ENCODE measurements at regions not wholly inside any gene's neighbourhood (a gene's known extent, or its start where the extent isn't known, plus 50 kb on each side); places are given as distances from the start of the nearest gene placed in this dataset.
"Not testable (repeated sequence)": the region's sequence is repeated elsewhere in the genome, so short reads cannot be mapped to it uniquely, and the experiment has no call there.

DNA sequence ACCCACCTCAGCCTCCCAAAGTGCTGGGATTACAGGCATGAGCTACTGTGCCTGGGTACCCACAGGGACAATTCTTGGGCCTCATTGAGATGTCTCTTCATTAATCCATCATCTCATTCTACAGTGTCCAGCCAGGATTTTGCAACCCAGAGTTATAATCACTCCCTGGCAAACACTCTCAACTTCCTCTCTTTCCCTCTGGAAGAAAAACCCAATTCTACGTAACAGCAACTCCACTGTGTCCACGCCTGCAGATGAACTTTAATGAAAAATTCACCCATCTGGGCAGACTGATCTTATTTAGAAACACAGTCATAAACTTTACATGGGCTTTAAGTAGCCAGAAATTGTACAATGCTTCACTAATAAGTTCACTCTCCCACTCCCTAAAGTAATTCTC, 90.1 kb upstream of the ABCC4 start:
- no peak for DNase-seq

- no peak for DNase-seq
These were observed 90.5 kb upstream of the ABCC4 start for GRCh38 chr13:95391785-95392184.

DNA sequence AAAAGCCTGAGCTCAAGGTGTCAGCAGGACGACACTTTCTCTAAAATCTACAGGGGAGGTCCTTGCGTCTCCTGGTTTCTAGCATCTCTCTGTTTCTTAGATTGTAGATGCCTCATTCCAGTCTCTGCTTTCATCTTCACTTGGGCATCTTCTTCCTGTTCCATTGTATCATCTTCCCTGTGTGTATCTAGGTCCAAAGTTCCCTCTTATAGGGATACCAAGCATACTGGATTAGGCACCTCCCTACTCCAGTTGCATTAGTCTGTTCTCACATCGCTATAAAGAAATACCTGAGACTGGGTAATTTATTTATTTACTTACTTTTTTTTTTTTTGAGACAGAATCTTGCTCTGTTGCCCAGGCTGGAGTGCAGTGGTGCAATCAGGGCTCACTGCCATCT, 91.3 kb upstream of the ABCC4 start:
- DNase-seq, result no peak

DNA sequence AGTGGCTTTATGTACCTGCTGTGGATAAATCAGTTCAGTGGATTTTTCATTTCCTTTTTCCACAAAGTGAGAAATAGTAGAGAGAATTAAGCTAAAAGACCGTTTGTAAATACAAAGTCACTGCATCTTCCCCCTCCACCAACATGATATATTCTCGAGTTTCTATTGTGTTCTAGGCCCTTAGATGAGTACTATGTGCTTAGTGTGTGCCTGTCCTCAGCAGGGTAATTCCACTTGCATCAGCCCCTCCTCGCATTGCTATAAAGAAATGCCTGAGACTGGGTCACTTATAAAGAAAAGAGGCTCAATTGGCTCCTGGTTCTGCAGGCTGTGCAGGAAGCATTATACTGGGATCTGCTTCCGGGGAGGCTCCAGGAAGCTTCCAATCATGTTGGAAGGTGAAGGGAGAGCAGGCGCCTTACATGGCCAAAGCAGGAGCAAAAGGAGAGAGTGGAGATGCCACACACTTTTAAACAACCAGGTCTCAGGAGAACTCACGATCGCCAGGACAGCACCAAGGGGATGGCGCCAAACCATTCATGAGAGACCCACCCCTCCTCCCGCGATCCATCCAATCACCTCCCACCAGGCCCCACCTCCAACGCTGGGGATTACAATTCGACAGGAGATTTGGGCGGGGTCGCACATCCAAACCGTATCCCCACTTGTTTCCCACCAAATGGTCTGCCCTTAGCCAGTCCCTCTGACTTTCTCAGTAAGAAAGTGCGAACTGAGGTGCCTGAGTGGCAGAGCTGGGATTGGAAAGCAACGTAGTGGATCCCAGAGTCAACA, 102.3 kb upstream of the ABCC4 start:
- DNase-seq, result no peak

GRCh38 chr13:95404141-95404882, 103.1 kb upstream of the ABCC4 start:
- peak; percentile 86 for DNase-seq

DNA sequence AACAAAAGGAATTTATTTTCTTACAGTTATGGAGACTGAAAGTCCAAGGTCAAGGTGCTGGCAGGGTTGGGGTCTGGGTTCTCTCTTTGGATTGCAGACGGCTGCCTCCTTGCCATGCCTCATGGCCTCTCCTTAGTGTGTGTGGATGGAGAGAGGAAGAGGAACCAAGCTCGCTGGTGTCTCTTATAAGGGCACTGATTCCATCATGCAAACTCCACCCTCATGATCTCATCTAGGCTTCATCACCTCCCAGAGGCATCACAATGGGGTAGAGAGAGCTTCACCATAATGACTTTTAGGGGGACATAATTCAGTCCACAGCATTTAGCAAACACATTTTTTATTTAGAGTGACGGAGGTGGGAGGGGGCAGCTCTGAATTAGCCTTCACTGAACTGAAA, 104.9 kb upstream of the ABCC4 start:
- no peak for DNase-seq

GRCh38 chr13:95411428-95412040, 110.3 kb upstream of the ABCC4 start:
- no peak for DNase-seq

DNA sequence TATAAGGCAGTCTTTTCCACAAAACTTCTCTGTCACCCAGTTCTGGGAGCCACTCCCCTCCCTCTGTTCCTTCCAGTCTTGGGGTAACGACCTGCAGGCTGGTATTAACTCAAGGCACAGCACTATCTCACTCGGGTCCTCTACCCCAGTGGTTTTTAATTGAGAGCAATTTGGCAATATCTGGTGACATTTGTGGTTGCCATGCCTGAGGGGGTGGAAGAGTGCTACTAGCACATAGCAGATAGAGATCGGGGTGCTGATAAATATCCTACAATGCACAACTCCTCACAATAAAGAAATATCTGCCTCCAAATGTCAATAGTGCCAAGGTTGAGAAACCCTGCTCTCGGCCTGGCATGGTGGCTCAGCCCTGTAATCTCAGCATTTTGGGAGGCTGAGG, 117.7 kb upstream of the ABCC4 start:
- no peak for DNase-seq

DNA sequence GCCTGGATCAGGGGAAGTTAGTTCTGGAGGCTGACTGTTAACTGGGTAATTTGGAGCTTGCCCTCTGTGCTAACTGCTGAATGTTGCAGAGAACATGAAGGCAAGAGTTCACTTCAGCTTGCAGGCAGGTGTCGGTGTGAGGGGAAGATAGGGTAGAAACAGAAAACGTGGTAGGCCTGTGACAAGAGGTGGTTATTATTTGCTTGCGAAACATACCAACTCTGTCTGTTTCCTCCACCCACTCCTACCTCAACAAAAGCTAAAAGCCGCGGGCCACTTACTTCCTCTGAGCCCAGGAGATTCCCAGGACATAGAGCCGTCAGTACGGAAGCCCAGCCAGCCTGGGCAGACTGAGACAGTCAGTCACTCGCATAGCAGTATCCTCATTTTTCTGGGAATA, 119.2 kb upstream of the ABCC4 start:
- DNase-seq, result no peak

- DNase-seq, result no peak
These were observed 125.4 kb upstream of the ABCC4 start for GRCh38 chr13:95426631-95427030.

DNA sequence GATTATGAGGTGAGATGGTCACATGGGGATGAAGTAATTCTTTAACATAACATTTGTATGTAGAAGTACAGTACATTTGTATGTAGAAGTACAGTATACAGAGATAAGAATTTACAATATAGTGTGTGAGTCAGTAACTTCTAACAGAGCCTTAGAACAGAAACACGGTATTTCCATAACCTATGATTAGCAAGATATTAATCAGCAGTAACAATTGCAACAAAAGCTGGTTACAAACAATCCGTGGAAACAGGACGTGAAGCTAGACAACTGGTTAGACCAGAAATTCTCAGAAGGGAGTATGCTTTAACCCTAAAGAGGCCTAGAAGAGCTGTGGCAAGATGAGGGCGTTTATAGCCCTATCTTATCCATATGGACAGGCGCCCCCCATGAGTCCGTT, 122.0 kb upstream of the CLDN10 start:
- DNase-seq, result not testable (repeated sequence)

- DNase-seq, result no peak
These were observed 120.4 kb upstream of the CLDN10 start for GRCh38 chr13:95432141-95432540.

GRCh38 chr13:95433537-95433936, 119.0 kb upstream of the CLDN10 start:
- no peak for DNase-seq

DNA sequence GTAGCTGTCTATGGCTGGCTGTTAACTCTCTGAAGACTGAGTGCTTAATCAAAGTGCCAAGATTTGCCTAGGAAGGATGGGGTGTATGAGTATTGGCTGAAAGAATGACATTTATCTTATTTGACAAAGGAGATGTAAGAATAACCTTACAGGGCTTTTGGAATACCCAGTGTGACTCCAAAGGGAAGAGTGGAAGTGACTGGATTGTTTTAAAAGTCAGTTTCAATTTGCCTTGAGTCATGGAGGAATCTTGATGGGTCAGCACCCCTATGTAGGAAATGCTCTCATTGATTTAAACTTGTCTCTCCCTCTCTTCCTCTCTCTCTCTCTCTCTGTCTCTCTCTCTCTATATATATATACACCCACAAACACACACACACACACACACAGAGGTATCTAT, 118.4 kb upstream of the CLDN10 start:
- DNase-seq, result no peak

DNA sequence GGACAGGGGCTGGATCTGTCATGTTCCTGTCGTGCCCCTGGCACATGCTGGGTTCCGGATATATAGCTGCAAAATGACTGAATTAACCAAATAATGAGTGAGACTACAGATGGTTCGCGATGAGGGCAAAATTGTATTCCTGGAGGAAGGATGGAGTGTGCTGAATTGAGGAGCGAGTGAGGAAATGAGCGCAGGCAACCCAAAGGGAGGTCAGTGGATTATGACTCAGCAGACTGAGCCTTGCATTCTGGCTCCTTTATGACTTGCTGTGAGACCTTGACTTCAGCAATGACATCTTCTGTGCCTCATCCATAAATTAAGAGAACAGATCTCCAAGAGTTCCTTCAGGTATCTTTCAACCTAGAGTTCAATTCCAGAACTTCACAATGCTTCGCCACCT, 115.0 kb upstream of the CLDN10 start:
- DNase-seq, result no peak

DNA sequence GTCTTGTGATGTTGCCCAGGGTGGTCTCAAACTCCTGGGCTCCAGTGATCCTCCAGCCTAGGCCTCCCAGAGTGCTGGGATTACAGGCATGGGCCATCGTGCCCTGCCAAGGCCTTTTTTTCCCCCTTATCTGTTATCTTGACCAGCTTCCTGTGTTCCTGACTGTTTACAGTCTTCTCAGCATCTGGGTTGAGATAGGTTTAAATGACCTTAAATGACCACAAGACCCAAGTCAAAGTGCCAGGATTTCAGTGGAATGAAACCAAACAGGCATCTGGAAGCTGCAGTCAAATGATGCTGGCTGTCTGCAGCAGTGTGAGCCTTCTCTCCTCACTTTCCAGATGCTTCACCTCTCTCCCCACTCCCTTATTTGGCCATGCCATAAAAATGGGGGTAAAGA, 114.2 kb upstream of the CLDN10 start:
- no peak for DNase-seq

DNA sequence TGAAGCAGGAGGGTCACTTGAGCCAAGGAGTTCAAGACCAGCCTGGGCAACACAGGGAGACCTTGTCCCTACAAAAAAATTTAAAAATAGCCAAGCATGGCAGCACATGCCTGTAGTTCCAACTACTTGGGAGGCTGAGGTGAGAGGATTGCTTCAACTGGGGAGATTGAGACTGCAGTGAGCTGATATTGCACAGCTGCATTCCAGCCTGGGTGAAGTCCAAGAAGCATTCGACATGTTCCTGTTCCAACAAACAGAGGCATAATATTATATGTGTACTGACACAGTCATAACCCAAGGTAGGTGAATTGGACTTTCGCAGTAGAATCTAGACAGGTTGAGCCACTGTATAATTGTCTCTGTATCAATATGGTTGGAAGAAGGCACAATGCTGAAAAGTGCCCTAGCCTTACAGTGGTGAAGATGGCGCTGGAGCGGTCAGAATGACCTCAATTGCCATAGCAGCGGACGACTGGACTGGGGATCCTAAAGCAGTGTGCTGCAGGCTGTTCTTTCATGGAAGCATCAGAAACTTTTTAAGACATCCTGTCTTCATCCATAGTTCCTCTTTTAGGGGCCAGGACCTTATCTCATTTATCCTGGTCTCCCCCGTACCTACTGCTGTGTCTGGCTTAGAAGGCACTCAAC, 112.0 kb upstream of the CLDN10 start:
- no peak for DNase-seq

- no peak for DNase-seq
These were observed 111.2 kb upstream of the CLDN10 start for GRCh38 chr13:95441326-95441725.

GRCh38 chr13:95444006-95444730, 108.4 kb upstream of the CLDN10 start:
- no peak for DNase-seq

DNA sequence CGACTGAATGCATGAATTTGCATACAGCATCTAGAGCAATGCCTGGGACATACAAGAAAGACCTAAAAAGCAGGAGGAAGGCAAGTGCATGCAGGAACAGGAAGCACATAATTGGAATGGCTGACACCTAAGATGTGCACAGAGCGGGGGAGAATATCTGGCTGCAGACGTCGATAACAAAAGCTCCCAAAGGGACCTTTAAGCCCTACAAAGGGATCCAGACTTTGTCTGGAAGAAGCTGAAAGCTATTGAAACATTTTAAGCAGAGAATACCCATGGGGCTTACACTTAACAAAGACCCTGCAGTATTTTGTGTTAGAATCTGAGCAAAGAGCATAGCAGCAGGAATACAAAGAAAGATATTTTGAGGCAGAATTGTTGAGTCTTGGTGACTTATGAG, 107.4 kb upstream of the CLDN10 start:
- DNase-seq, result no peak

DNA sequence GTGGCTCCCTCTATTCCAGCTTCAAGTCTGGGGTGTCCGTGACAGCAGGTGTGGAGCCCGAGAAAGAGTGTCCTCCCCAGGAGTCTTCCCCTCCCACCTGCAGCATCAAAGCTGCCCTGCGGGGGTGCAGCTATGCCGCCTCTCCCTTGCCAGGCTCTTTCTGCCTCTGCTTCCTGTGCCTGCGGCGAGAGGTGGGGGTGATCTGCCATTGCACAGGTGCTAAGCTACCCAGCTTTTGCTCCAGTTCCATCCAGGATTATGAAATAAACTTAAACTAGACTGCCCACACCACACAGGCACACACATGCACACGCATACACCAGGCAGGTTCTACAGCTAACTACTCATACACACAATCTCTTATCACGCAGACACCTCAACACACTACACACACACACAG, 104.7 kb upstream of the CLDN10 start:
- no peak for DNase-seq

- DNase-seq, result no peak
These were observed 100.9 kb upstream of the CLDN10 start for GRCh38 chr13:95451656-95452055.

- no peak for DNase-seq
These were observed 100.1 kb upstream of the CLDN10 start for GRCh38 chr13:95452375-95452774.

Data from DMS79 treated with DMSO at 0.1 percent for 48 hours (cell line).